ENCODE measurements at regions not wholly inside any gene's neighbourhood (a gene's known extent, or its start where the extent isn't known, plus 50 kb on each side); places are given as distances from the start of the nearest gene placed in this dataset.

GRCh38 chr17:53924530-53925455 lies 102.1 kb downstream of the KIF2B start:
- dilution Hi-C loops (cut with HindIII; ENCODE audit: low sequenced_read_pairs, unreplicated experiment) = no loop called here
- Histone ChIP-seq H3K4me3 (ENCODE audit: insufficient read depth, low read depth, low read length) (no peak overlapping the region), H3K9ac (ENCODE audit: low read depth, low read length) (no peak overlapping the region), H3K18ac (ENCODE audit: low read depth, low read length) (no peak overlapping the region), H3K4me2 (ENCODE audit: low read depth, low read length) (no peak overlapping the region), H3K4me1 (ENCODE audit: control insufficient read depth, insufficient read depth, low read length) (no peaks in the 10 kb centered on the region), H2BK5ac (ENCODE audit: low read depth, low read length, poor library complexity, severe bottlenecking) (no peak overlapping the region), H3K4ac (ENCODE audit: low read depth, low read length) (no peak overlapping the region), H3K9me1 (ENCODE audit: insufficient read depth, low read length) (no peaks in the 10 kb centered on the region), H2AFZ (replicated peaks; ENCODE audit: low read length, poor library complexity) (no peak overlapping the region), H3K23ac (ENCODE audit: low read depth, low read length) (no peak overlapping the region), H3K36me3 (ENCODE audit: control insufficient read depth, insufficient read depth, low read length) (no peaks in the 10 kb centered on the region), H4K8ac (ENCODE audit: low read depth in 2 of 2, low read length in 2 of 2) (no peak overlapping the region), H3K14ac (replicated peaks; ENCODE audit: low read depth, low read length) (no peak overlapping the region), H2BK20ac (ENCODE audit: low read depth, low read length) (no peak overlapping the region), H3K56ac (ENCODE audit: extremely low read depth, insufficient read depth, low read length) (no peak overlapping the region), H3K9me3 (ENCODE audit: control insufficient read depth, insufficient read depth, low read length) (no peaks in the 10 kb centered on the region), H2AK9ac (replicated peaks; ENCODE audit: low read depth, low read length, poor library complexity) (no peak overlapping the region), H4K5ac (ENCODE audit: low read depth, low read length) (no peak overlapping the region), H2AK5ac (ENCODE audit: low read depth, low read length) (no peak overlapping the region), H3K27me3 (ENCODE audit: control insufficient read depth, insufficient read depth, low read length) (no peaks in the 10 kb centered on the region), H4K20me1 (ENCODE audit: insufficient read depth, low read length) (no peaks in the 10 kb centered on the region), H3K79me1 (ENCODE audit: low read depth in 1 of 2, low read length in 2 of 2) (no peaks in the 10 kb centered on the region), H4K91ac (ENCODE audit: insufficient read depth, low read depth, low read length) (no peak overlapping the region), H3K27ac (ENCODE audit: insufficient read depth, low read length) (no peak overlapping the region), H2BK120ac (ENCODE audit: low read depth, low read length) (no peak overlapping the region), H2BK15ac (ENCODE audit: low read depth, low read length) (no peak overlapping the region)
- in situ Hi-C loops (cut with MboI; ENCODE audit: low sequenced_read_pairs) = no loop called here
- 8% methylated on average over 2 of the region's 4 CpGs; no CpG with 5 or more reads in 1 of the 2 experiments for WGBS, 2 experiments (ENCODE audit: extremely low coverage in 2 of 2, insufficient read length in 1 of 2)
- TF ChIP-seq POLR2A (IDR thresholded peaks at IDR 0.05; ENCODE audit: low read depth, low read length) (no peak), CEBPB (IDR thresholded peaks at IDR 0.05; ENCODE audit: low read depth, low read length) (no peak), FOS (IDR thresholded peaks at IDR 0.05; ENCODE audit: low read depth, low read length) (no peak)
- POLR2A ChIA-PET (ENCODE audit: unreplicated experiment) = no interaction called here
- intact Hi-C loops (cut with micrococcal nuclease) = loop anchor here (10.0 kb wide), 1 partner anchor 60 kb away; no protein-coding TSS in a partner anchor
- CTCF ChIA-PET = no interaction called here
- BruUV-seq (replicated peaks) = no TSS peak
- ATAC-seq (ENCODE audit: low read depth) (no peak), DNase-seq (no peak)

All from IMR-90 (cell line).